HUDEP-2 (cell line): ENCODE measurements at regions not wholly inside any gene's neighbourhood (a gene's known extent, or its start where the extent isn't known, plus 50 kb on each side); places are given as distances from the start of the nearest gene placed in this dataset.
"Not testable (repeated sequence)": the region's sequence is repeated elsewhere in the genome, so short reads cannot be mapped to it uniquely, and the experiment has no call there.

ENCODE experiments used
- DNase-seq, 76 experiments: peaks; one replicate each; lab custom pipeline; 2025; ENCODE audit not compliant: unreplicated experiment in 76 of 76; lab: John Stamatoyannopoulos, UW

- DNase-seq, result not testable (repeated sequence)
Measured at GRCh38 chr10:30703446-30703845, 73.9 kb upstream of the LYZL2 start.

DNA sequence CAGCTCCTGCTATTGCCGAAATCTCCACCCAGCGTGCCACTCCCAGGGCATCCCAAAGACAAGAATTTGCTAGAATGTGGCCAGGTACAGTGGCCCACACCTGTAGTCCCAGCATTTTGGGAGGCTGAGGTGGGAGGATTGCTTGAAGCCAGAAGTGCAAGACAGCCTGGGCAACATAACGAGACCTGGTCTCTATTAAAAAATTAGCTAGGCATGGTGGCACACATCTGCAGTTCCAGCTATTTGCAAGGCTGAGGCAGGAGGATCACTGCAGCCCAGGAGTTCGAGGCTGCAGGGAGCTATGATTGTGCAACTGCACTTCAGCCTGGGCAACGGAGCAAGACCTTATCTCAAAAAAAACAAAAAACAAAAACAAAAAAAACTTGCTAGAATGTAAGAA, 73.3 kb upstream of the LYZL2 start:
- DNase-seq, result no peak

- DNase-seq, result no peak
Measured at GRCh38 chr10:30701451-30702173, 72.1 kb upstream of the LYZL2 start.

DNA sequence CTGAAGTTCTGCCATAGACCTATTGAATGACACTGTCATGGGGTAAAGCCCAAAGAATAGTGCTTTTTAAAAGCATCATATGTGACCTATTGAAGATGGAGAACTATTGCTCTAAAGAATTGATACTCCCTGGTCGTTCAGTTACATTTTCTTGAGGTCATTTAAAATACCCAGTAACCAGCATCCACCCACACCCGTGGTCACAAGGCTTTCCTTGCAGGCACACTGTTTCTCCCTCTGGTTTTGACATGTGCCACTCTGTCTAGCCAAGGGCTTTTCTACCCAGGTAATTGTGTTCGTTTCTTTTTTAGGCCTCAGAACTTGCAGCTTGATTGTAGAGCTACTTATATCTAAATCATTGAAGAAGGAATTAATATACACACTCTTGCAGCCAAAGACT, 68.3 kb upstream of the LYZL2 start:
- no peak for DNase-seq

DNA sequence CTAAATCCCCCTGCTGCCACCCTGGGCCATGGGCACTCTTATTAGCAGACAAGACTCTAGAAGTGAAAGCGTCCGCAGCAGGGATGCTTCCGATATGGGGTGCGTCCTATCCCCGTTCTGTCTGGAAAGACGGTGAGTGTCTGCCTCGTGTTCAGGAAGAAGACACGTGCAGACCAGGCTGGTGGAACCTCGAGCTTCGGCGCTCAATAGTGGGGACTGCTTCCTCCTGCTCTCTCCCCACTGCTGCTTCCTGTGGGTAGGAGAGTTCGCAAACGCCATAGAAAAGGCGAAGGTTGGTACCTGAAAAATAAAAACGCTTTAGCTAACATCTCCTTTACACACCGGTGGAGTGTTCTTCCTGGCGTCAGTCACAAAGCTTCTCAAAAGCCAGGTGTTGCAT, 67.7 kb upstream of the LYZL2 start:
- not testable (repeated sequence) for DNase-seq

DNA sequence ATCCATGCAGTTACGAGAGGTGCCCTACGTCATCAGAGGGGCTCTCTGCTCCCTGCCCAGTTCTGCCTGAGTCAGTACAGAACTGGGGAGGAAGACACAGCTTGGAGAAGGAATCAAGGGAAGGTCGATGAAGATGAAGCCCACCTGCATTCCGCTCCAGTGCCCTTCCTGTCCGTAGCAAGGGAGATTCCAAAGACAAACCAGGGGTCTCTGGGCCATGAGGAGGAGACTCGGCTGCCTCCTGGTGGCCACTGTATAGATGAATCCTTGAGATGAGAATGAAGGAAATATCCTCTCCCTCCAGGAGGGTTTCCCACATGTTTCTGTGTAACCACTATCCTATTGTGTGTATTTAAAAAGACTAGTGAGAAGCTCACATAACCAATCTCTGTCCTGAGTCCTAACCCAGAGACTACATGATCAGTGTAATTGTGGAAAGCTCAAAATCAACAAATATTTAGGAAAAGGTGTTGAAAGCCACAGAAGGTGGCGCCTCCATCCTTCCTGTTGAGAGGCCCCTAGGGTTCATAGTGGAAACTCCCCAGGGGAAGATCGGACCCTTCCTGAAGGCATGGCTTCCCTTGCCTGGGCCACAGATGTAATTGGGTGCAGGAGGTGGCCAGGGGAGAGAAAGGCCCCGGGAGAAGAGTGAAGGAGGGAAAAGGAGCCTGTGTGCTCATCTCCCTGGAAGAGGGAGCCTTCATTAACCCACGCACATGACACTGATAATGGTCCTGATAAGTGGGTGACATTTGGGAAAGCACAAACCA, 67.0 kb upstream of the LYZL2 start:
- DNase-seq, result not testable (repeated sequence)

DNA sequence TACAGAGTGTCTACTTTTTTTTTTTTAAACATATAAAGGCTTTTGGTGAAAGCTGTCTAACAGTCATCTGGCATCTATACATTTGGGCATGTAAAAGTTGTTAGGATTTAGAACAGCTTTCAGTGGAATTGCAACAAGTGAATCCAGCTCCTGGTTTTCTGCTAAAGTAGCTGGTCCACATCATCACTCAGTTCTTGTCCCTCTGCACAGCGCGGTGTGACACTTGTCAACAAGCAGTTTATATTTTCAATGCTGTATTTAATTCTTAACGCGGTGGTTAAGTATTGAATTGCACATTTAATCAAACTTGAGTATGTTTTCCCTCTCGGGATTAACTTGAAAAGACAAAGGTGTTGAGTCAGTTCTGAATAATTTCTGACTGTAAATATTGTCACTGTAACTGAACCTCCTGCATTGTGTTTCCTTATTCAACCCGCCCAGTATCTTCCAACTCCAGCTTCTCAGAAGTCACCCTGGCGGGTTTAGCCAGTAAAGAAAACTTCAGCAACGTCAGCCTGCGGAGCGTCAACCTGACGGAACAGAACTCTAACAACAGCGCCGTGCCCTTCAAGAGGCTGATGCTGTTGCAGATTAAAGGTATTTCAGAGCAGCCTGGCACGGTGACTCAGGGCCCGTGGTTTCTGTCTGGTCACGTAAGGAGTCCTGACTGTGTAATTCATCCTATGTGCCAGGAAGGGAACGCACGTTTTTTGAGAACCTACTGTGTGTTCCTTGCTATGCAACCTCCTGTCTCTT, 66.1 kb upstream of the LYZL2 start:
- not testable (repeated sequence) for DNase-seq

GRCh38 chr10:30694518-30695228, 65.1 kb upstream of the LYZL2 start:
- DNase-seq, result no peak

GRCh38 chr10:30691639-30692015, 62.1 kb upstream of the LYZL2 start:
- no peak for DNase-seq

GRCh38 chr10:30690948-30691638, 61.5 kb upstream of the LYZL2 start:
- not testable (repeated sequence) for DNase-seq

GRCh38 chr10:30688456-30688855, 58.9 kb upstream of the LYZL2 start:
- no peak for DNase-seq

DNA sequence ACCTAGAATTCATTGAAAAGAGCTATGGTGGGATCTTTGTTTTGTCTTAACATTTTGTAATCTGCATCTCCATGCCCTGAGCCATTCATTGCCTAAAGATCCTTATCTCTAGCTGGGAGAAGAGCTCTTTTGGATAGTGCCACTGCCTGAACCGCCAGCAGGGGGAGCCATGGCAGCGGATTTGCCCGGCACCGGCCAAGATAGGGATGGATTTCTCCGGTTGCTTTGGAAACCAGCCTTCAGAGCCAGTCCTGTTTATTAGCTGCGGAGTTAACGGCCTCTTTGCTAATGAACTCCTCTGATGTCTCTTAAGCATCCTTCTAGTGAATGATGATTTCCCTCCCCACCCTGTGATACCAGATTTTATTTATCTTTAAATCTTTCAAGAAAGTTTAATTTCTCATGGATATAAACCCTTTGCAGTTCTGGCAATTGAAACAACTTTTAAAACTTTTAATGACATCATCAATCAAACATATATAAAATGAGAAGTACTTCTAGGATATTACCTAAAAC, 58.2 kb upstream of the LYZL2 start:
- peak in 68 of 76 experiments; percentile 2 to 73 (median 42) for DNase-seq

DNA sequence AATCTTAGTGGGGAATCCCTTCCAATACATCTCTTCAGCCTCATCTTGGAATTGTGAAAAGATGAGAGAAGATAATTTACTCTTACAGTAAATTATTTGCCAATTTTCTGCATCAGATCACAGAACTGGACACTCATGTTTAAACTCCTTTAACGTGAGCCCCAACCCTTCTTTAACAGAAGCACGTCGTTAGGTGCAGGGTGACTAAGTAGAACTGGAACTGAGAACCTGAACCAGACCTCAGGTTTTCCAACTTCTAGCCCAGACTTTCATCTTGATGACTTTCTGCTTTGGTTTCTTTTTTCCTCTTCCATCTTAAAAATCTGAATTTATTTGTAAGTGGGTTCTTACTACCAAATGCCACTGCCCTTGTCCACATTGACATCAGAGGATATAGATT, 57.2 kb upstream of the LYZL2 start:
- no peak for DNase-seq

- DNase-seq, result no peak
Measured at GRCh38 chr10:30683496-30683895, 53.9 kb upstream of the LYZL2 start.

DNA sequence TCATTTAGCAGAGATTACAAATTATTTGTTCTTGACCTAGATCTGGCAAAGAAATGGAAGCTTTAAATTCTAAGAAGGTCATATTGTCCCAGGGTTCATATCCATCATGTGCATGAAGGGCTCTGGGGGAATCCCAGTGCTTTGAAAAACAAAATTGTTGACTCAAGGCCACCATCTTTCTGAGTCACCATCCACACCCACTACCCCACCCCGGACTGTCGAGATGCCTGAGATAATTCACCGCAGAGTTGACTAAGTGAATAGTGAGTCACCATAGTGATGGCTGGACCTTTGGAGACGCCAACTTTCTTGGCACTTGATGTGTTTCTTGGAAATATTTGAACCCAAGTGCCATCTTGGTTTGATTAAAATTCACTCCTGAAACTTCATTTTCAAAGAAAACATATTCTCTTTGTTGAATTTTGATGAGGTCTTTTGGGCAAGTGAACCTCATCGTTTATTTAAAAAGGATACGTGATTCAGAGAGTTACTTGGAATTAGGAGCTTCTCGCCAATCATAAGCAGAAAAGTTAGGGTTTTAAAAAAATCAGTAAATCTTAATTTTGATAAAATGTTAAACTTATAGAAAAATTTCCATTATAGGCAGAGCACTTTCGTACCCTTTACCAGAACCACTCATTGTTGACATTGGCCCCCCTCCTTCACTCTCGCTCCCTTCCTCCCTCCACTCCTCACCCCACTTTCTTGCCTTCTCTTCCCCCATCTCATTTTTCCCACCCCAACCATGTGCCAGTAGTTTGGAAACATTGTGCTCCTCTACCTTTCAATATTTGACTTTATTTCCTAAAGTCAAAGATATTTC, 53.0 kb upstream of the LYZL2 start:
- DNase-seq, result peak in 70 of 76 experiments; percentile 2 to 81 (median 53)

DNA sequence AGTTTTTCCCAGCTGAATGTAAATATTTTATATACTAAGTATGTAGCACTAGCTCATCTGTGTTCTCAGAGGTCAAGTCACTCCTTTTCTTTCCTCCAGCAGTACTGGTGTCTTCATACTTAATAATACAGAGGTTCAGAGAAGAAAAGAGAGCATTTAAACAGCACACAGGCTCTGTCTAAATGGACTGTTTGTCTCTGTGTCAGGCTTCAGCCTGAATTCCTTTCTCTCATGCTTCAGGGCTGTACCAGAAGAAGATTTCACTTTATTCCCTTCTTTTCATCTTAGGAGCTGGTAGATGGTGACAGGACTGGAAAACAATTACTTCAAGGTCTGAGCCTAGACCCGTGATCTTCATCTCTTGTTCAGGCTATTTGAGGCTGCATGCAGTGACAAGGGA, 51.4 kb upstream of the LYZL2 start:
- DNase-seq, result no peak
